Breast epithelium (tissue), 4 donors: ENCODE measurements at regions not wholly inside any gene's neighbourhood (a gene's known extent, or its start where the extent isn't known, plus 50 kb on each side); places are given as distances from the start of the nearest gene placed in this dataset.

Experiments
- DNase-seq, 2 donors: peaks; one replicate each; pipeline ENCODE4 v3.0.0-alpha.2; 2019; ENCODE audit warnings: low spot score in 2 of 2
- H3K27ac ChIP-seq, 2 donors: fragments of 200-600 bp; sonication (generic) in 1 of 2; one replicate each; pipeline ENCODE4 v1.5.1; 2016 to 2019; ENCODE audit warnings: mild to moderate bottlenecking in 1 of 2
- H3K27me3 ChIP-seq, 2 donors: fragments of 200-600 bp; sonication (generic) in 1 of 2; one replicate each; pipeline versions ENCODE4 v1.5.1 to v1.6.0; 2017 to 2019; ENCODE audit warnings: control low read depth in 1 of 2, mild to moderate bottlenecking in 1 of 2
- H3K36me3 ChIP-seq: fragments of 200-600 bp; one replicate; pipeline ENCODE4 v1.5.1; 2019
- H3K4me1 ChIP-seq, 2 donors: fragments of 200-600 bp; sonication (generic); one replicate each; pipeline ENCODE4 v1.5.1; 2016 to 2019; ENCODE audit warnings: control low read depth in 1 of 2
- H3K4me3 ChIP-seq, 3 donors: fragments of 200-600 bp; sonication (generic); 1 replicate in 2 of 3; 2 replicates in 1 of 3; pipeline ENCODE4 v1.5.1; 2016 to 2019; ENCODE audit warnings: mild to moderate bottlenecking in 3 of 3, moderate library complexity in 2 of 3
- H3K9me3 ChIP-seq, 2 donors: fragments of 200-600 bp; sonication (generic) in 1 of 2; one replicate each; pipeline ENCODE4 v1.5.1; 2016 to 2019; ENCODE audit warnings: control low read depth in 1 of 2
- CTCF ChIP-seq, 3 donors: fragments of 450-650 bp; IDR thresholded peaks; one replicate each; pipeline ENCODE4 v1.5.1; 2016 to 2017; ENCODE audit warnings: antibody characterized with exemption in 3 of 3, mild to moderate bottlenecking in 3 of 3, moderate library complexity in 3 of 3
- POLR2A ChIP-seq: fragments of 450-650 bp; IDR thresholded peaks from one replicate; pipeline ENCODE4 v1.6.1; 2016; ENCODE audit warnings: antibody characterized with exemption, mild to moderate bottlenecking, moderate library complexity
- POLR2AphosphoS5 ChIP-seq, 3 donors: sonication (generic); formaldehyde crosslinking; IDR thresholded peaks; one replicate each; pipeline ENCODE4 v1.6.1; 2017; ENCODE audit warnings: antibody characterized with exemption in 3 of 3
- intact Hi-C: fragments of 100-400 bp; cut with DNase I; formaldehyde crosslinking; loops from one replicate; pipeline ENCODE4 v1.15.1; 2023; ENCODE audit warnings: low total_unique reads

DNA sequence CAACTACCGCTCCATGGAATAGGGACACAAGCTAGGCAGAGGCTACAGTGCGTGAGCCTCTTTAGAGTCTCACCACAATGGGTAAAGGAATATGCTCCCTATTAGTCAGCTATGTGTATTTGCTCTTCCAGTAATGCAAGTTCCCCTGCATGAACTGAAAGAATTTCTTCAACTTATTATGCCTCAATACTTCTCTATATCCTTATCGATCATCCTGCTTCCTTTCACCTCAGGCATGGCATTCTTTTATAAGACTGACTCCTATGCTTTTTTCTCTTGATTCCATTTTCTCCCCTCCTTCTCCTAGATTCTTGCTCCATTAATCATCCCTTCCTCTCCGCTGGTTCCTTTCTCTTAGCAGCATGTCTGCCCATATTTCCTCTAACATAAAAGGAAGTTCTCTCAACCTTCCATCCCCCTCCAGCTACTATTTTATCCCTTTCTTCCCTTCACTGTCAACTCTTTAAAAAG is 94.5 kb upstream of the CPM start:
- TF ChIP-seq POLR2A (no peak), CTCF (IDR thresholded peaks at IDR 0.05) (no peak), POLR2AphosphoS5 (IDR thresholded peaks at IDR 0.05) (no peak)
- Histone ChIP-seq H3K4me3 (no peak overlapping the region), H3K36me3 (no peaks in the 10 kb centered on the region), H3K27ac (no peak overlapping the region), H3K9me3 (no peaks in the 10 kb centered on the region), H3K4me1 (no peaks in the 10 kb centered on the region), H3K27me3 (no peaks in the 10 kb centered on the region)
- no peak for DNase-seq
- intact Hi-C loops: no loop called here

DNA sequence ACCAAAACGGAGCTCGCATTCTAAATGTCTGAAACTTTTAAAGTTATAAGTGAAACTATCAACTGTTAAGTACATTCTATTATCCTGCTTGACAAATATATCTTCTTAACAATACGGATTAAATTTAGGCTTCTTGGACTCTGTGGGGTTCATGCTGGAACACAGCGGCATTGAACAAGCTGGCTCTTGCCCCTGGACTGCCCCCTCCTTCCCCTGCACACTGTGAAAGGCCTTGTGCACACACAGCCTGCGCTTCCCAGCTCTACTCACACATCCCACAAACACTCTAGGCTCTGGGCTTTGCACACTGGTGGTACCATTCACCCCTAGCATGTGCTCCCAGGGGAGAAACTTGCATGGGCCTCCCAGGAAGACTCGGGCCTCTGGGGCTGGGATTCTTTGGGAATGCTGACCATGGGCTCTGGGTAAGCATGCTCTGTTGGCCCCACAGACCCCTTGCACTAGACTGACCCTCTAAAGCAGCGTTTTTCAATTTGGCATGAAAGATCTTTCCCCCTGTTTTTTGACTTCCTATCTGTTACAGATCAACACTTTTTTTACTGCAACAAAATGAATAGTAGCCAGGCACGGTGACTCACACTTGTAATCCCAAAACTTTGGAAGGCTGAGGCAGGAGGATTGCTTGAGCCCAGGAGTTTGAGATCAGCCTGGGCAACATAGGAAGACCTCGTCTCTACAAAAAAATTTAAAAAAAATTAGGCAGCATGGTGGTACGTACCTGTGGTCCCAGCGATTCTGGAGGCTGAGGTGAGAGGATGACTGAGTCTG is 96.2 kb upstream of the CPM start:
- no peaks in the 10 kb centered on the region for H3K36me3 ChIP-seq

GRCh38 chr12:69030321-69030720 is 97.3 kb upstream of the CPM start:
- H3K4me1 ChIP-seq: no peaks in the 10 kb centered on the region
- TF ChIP-seq POLR2AphosphoS5 (IDR thresholded peaks at IDR 0.05) (no peak), CTCF (IDR thresholded peaks at IDR 0.05) (no peak), POLR2A (no peak)
- no peaks in the 10 kb centered on the region for H3K27me3 ChIP-seq
- intact Hi-C loops: no loop called here
- no peak overlapping the region for H3K4me3 ChIP-seq
- H3K36me3 ChIP-seq: no peaks in the 10 kb centered on the region
- no peak for DNase-seq
- no peak overlapping the region for H3K27ac ChIP-seq
- no peaks in the 10 kb centered on the region for H3K9me3 ChIP-seq

More for the DNA sequence above, 96.2 kb upstream of the CPM start:
- Histone ChIP-seq H3K9me3 (no peaks in the 10 kb centered on the region), H3K27me3 (no peaks in the 10 kb centered on the region), H3K4me1 (no peaks in the 10 kb centered on the region), H3K4me3 (no peak overlapping the region), H3K27ac (no peak overlapping the region)
- intact Hi-C loops: no loop called here
- DNase-seq: no peak
- TF ChIP-seq POLR2AphosphoS5 (IDR thresholded peaks at IDR 0.05) (no peak), CTCF (IDR thresholded peaks at IDR 0.05) (no peak), POLR2A (no peak)

DNA sequence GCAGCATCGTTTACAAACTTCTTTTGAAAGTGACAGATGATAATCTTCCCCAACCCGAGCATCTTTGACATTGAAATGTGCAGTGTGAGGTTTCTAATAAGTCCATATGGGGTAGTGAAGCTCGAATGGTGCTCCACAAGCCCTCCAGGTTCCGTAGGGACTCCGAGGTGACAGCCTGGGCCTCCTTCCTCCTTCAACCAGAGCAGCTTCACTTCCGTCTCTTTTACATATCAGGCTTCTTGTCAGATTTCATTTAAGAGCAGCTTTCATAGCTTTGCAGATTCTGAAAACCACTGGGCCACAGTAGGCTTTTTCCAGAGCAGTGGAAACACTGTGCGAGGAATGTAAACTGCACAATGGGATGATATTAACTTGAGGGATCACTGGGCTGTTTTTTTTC is 103.6 kb upstream of the CPM start:
- H3K9me3 ChIP-seq: no peaks in the 10 kb centered on the region
- no peaks in the 10 kb centered on the region for H3K27me3 ChIP-seq
- no peak overlapping the region for H3K27ac ChIP-seq
- H3K4me3 ChIP-seq: no peak overlapping the region
- intact Hi-C loops: no loop called here
- H3K4me1 ChIP-seq: no peaks in the 10 kb centered on the region
- DNase-seq: no peak
- no peaks in the 10 kb centered on the region for H3K36me3 ChIP-seq
- no peak for TF ChIP-seq POLR2A
- TF ChIP-seq POLR2AphosphoS5 (IDR thresholded peaks at IDR 0.05): no peak
- no peak for TF ChIP-seq CTCF (IDR thresholded peaks at IDR 0.05)

- TF ChIP-seq POLR2AphosphoS5 (IDR thresholded peaks at IDR 0.05): no peak
- TF ChIP-seq POLR2A: no peak
- TF ChIP-seq CTCF (IDR thresholded peaks at IDR 0.05): no peak
Measured at GRCh38 chr12:69036999-69037398, 104.0 kb upstream of the CPM start.

More at GRCh38 chr12:69036999-69037398, 104.0 kb upstream of the CPM start:
- DNase-seq: no peak
- Histone ChIP-seq H3K9me3 (no peaks in the 10 kb centered on the region), H3K27ac (no peak overlapping the region), H3K36me3 (no peaks in the 10 kb centered on the region), H3K4me3 (no peak overlapping the region), H3K27me3 (no peaks in the 10 kb centered on the region), H3K4me1 (no peaks in the 10 kb centered on the region)
- intact Hi-C loops: no loop called here
